ENCODE measurements at regions not wholly inside any gene's neighbourhood (a gene's known extent, or its start where the extent isn't known, plus 50 kb on each side); places are given as distances from the start of the nearest gene placed in this dataset.
"Not testable (repeated sequence)": the region's sequence is repeated elsewhere in the genome, so short reads cannot be mapped to it uniquely, and the experiment has no call there.

GRCh38 chr2:180829261-180829660 lies 151.1 kb upstream of the UBE2E3 start:
- 80 to 87% methylated on average over 5 of the region's 5 CpGs for WGBS, 2 donors
- Histone ChIP-seq H3K27me3 (no peaks in the 10 kb centered on the region), H3K27ac (no peak overlapping the region), H3K4me1 (no peaks in the 10 kb centered on the region), H3K36me3 (no peaks in the 10 kb centered on the region), H3K4me3 (no peak overlapping the region), H3K9me3 (no peaks in the 10 kb centered on the region)
- TF ChIP-seq POLR2AphosphoS5 (IDR thresholded peaks at IDR 0.05): no peak
- no peak for TF ChIP-seq EP300 (IDR thresholded peaks at IDR 0.05)
- DNase-seq: no peak
- intact Hi-C loops (cut with DNase I): no loop called here

GRCh38 chr2:180828756-180829155 lies 151.6 kb upstream of the UBE2E3 start:
- no peak for DNase-seq
- TF ChIP-seq CTCF (IDR thresholded peaks at IDR 0.05) (no peak), POLR2AphosphoS5 (IDR thresholded peaks at IDR 0.05) (no peak), EP300 (IDR thresholded peaks at IDR 0.05) (no peak), POLR2A (IDR thresholded peaks at IDR 0.05) (no peak)
- intact Hi-C loops (cut with DNase I): no loop called here
- Histone ChIP-seq H3K9me3 (no peaks in the 10 kb centered on the region), H3K27ac (no peak overlapping the region), H3K4me1 (no peaks in the 10 kb centered on the region), H3K36me3 (no peaks in the 10 kb centered on the region), H3K27me3 (no peaks in the 10 kb centered on the region), H3K4me3 (no peak overlapping the region)
- 89 to 90% methylated on average over 2 of the region's 2 CpGs for WGBS, 2 donors

GRCh38 chr2:180823546-180824141 lies 156.8 kb upstream of the UBE2E3 start:
- no peak overlapping the region for H3K4me3 ChIP-seq
- intact Hi-C loops (cut with DNase I): no loop called here
- no peak for DNase-seq
- no peak overlapping the region for H3K27ac ChIP-seq
- WGBS, 2 donors: 89 to 90% methylated on average over 5 of the region's 5 CpGs
- no peaks in the 10 kb centered on the region for H3K36me3 ChIP-seq
- no peaks in the 10 kb centered on the region for H3K4me1 ChIP-seq
- H3K27me3 ChIP-seq: no peaks in the 10 kb centered on the region
- TF ChIP-seq POLR2AphosphoS5 (IDR thresholded peaks at IDR 0.05) (no peak), CTCF (IDR thresholded peaks at IDR 0.05) (no peak), EP300 (IDR thresholded peaks at IDR 0.05) (no peak), POLR2A (IDR thresholded peaks at IDR 0.05) (no peak)
- H3K9me3 ChIP-seq: no peaks in the 10 kb centered on the region

- 90 to 92% methylated on average over 2 of the region's 2 CpGs for WGBS, 2 donors
Observed at GRCh38 chr2:180819106-180819505, 161.3 kb upstream of the UBE2E3 start.

GRCh38 chr2:180818700-180819099 lies 161.7 kb upstream of the UBE2E3 start:
- H3K4me3 ChIP-seq; H3K27me3 ChIP-seq; H3K9me3 ChIP-seq; H3K27ac ChIP-seq; intact Hi-C loops (cut with DNase I); H3K4me1 ChIP-seq; H3K36me3 ChIP-seq; DNase-seq: not testable (repeated sequence)
- WGBS, 2 donors: 94 to 96% methylated on average over 11 of the region's 11 CpGs

More at GRCh38 chr2:180819106-180819505, 161.3 kb upstream of the UBE2E3 start:
- Histone ChIP-seq H3K36me3 (no peaks in the 10 kb centered on the region), H3K9me3 (no peaks in the 10 kb centered on the region), H3K27ac (no peak overlapping the region), H3K4me1 (no peaks in the 10 kb centered on the region), H3K4me3 (no peak overlapping the region), H3K27me3 (no peaks in the 10 kb centered on the region)
- no peak for TF ChIP-seq POLR2AphosphoS5 (IDR thresholded peaks at IDR 0.05)
- no peak for TF ChIP-seq CTCF (IDR thresholded peaks at IDR 0.05)
- TF ChIP-seq POLR2A (IDR thresholded peaks at IDR 0.05): no peak
- no peak for TF ChIP-seq EP300 (IDR thresholded peaks at IDR 0.05)
- no peak for DNase-seq
- intact Hi-C loops (cut with DNase I): no loop called here

GRCh38 chr2:180799141-180799540 lies 181.3 kb upstream of the UBE2E3 start:
- no peaks in the 10 kb centered on the region for H3K27me3 ChIP-seq
- no peak overlapping the region for H3K27ac ChIP-seq
- no peaks in the 10 kb centered on the region for H3K9me3 ChIP-seq
- no peaks in the 10 kb centered on the region for H3K4me1 ChIP-seq
- DNase-seq: no peak
- H3K4me3 ChIP-seq: no peak overlapping the region
- TF ChIP-seq POLR2A (IDR thresholded peaks at IDR 0.05) (no peak), POLR2AphosphoS5 (IDR thresholded peaks at IDR 0.05) (no peak), CTCF (IDR thresholded peaks at IDR 0.05) (no peak), EP300 (IDR thresholded peaks at IDR 0.05) (no peak)
- no peaks in the 10 kb centered on the region for H3K36me3 ChIP-seq
- intact Hi-C loops (cut with DNase I): no loop called here
- 69 to 74% methylated on average over 1 of the region's 1 CpG for WGBS, 2 donors

Data from sigmoid colon (tissue), 6 donors.